Stimulated activated CD8-positive, alpha-beta memory T cell treated with anti-CD3 and anti-CD28 coated beads, Interleukin-2, amount 100 ng/mL, for 1 hour (primary cell): ENCODE measurements at regions not wholly inside any gene's neighbourhood (a gene's known extent, or its start where the extent isn't known, plus 50 kb on each side); places are given as distances from the start of the nearest gene placed in this dataset.
"Not testable (repeated sequence)": the region's sequence is repeated elsewhere in the genome, so short reads cannot be mapped to it uniquely, and the experiment has no call there.

ENCODE experiments used
- DNase-seq, 2 donors: peaks; one replicate each; pipeline ENCODE4 v3.0.0-alpha.2; 2020; ENCODE audit warnings: low read depth in 2 of 2

DNA sequence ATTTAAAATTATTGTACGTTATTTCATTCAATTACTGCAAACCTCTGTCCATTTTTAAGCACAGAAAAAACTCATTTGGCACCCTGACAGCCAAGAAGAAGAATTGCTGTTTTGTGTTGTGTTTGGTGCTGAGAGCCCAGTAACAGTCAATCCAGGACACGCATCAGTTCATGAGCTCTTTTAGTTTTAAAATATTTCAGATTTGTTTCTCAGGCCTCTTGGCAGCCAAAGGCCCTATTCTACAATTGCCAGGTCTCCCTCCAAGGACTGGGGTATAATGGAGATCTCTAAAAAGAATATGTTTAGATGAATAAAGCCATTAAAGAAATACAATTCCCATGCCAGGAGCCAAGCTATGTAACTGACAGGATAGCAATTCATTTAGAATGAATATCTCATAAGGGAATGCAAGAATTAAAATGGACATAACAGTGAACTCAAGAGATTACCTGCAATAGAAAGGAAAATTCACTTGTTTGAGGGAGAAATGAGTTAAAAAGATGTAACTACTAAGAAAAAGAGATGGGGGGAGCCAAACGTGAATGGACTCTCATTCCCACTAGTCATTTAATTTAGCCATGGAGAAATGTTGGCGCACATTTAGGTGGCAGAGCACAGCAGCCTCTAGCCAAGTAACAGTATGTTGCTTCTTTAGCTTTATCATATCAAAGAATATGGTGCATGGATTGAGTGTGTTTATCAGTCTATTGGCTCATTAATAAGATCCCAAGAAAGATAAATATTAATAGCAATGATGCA is 140.6 kb upstream of the PELI2 start:
- DNase-seq = no peak

GRCh38 chr14:55979096-55979495 is 139.1 kb upstream of the PELI2 start:
- no peak for DNase-seq

DNA sequence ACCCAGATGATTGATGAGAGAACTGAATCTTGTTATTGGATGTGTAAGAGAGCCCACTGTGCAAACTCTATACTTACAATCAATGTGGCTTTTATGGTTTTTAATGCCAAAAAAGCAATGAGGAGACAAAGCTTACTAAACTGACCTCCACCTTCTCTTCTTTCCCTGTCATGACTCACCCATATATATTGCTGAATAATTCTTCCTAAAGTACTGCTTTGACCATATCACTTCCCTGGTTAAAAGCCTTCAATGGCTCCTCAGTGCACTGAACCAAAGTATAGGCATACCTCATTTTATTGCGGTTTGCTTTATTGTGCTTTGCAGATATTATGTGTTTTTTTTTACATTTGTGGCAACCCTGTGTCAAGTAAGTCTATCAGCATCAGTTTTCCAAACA is 138.4 kb upstream of the PELI2 start:
- no peak for DNase-seq

DNA sequence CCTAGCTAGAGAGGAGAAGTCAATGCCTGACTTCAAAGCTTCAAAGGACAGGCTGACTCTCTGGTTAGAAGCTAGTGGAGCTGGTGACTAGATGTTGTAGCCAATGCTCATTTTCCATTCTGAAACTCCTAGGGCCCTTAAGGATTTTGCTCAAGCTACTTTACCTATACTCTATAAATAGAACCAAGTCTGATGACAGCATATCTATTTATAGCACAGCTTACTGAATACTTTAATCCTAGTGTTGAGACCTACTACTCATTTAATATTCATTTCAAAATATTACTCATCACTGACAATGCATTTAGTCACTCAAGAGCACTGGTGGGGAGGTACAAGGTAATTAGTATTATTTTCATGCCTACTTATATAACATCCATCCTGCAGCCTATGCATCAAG is 137.2 kb upstream of the PELI2 start:
- no peak for DNase-seq

DNA sequence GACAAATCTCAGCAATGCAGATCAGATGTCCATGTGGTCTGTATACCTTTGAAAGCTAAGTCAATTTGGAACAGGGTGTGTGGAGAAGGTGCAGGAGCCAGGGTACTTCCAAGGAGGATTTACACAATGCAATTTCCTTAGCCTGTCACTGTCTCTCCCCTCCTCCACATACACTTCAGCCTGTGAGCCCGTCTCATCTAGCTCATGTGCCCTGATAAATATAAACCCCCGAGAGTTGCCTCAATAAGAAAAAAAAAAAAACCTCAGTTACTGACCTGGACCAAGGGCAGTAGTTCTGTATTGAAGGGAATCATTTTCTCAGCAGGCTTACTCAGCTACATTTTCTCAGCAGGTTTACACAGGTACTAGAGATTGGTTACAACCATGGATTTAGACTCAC is 132.1 kb upstream of the PELI2 start:
- no peak for DNase-seq

GRCh38 chr14:56000846-56001245 is 117.4 kb upstream of the PELI2 start:
- no peak for DNase-seq

GRCh38 chr14:56002342-56002741 is 115.9 kb upstream of the PELI2 start:
- no peak for DNase-seq

DNA sequence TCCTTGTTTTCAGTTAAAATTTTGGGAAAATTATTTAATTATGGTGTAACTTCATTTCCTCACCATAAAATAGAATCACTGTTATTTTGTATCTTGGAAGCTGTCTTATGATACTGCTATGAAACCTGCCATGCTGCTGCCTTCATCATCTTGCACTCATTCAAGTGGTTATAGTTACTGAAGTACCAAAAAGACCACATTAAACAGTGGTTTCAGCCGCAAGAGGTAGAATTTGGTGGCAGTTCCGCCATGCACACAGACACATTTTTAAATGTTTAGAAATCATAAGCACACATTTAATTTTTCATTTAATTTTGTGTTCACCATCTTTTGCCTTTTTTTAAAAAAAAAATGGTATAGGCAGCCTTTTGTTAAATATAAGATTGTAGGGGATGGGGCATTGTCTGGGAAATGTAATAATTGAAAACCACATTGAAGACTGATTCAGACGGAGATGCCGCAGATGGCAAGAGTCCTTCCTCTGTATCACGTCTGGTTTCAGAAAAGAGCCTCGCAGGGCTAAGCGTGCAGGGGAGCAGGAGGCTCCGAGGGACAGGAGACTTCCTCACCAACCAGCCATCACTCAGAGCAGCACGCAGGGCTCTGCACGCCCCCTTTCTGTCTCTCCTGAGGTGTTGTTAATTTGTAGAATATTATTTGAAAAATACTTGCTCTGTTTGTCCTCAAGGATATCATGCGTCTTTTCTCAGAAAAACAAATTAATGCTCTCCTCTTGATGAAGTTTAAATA is 115.2 kb upstream of the PELI2 start:
- no peak for DNase-seq

- DNase-seq = no peak
Observed at GRCh38 chr14:56004323-56004722, 113.9 kb upstream of the PELI2 start.

DNA sequence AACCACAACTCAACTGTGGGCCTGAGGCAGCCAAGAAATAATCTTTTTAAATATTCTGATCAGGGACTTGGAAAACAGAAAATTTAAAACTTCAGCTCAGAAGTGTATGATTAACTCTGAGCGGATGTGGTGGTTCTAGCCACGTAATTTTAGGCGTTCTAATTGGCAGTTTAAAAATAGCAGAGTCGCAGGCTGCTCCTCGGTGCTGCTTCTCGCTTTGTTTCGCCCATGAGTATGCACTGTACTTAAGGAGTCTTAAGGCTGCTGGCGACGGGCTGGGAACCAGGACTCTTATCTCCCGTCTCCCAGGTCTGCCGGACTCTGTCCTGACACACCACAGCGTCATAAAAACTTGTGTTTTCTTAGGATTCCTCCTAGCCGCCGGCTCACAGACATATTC is 113.4 kb upstream of the PELI2 start:
- DNase-seq = no peak

- DNase-seq = no peak
Observed at GRCh38 chr14:56005191-56006053, 112.8 kb upstream of the PELI2 start.

DNA sequence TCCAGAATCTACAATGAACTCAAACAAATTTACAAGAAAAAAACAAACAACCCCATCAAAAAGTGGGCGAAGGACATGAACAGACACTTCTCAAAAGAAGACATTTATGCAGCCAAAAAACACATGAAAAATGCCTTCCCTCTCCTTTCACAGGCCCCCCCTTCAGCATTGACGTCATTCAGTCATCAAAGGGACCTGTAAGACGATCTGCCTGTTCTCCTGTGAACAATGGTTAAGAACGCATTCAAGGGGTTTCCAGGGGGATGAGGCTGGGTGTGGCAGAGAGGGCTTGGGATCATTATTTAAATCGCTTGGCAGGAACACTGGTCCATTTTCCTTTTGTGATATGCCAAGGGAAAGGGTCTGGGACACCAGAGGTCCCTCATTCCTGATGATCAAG is 110.7 kb upstream of the PELI2 start:
- not testable (repeated sequence) for DNase-seq

DNA sequence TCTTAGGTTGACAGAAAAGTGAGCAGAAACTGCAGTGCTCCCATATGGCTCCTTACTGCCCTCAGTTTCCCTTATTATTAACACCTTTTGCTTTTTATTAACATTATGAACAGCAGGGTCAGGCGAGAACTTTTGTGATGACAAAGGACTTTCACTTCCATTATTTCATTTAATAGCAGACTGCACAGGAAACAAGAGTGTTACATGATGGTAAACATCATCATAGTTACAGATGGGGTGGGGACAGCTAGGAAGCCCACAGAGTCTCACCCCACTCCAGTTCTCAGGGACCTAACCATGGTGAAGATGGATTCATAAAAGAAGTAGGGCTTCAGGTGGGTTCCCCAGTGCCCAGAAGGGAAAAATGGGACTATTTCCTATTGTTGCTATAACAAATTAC is 110.1 kb upstream of the PELI2 start:
- DNase-seq = no peak

DNA sequence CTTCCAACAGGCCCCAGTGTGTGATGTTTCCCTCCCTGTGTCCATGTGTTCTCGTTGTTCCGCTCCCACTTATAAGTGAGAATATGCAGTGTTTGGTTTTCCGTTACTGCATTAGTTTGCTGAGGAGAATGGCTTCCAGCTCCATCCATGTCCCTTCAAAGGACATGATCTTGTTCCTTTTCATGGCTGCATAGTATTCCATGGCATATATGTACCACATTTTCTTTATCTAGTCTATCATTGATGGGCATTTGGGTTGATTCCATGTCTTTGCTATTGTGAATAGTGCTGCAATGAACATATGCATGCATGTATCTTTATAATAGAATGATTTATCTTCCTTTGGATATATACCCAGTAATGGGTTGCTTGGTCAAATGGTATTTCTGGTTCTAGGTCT is 109.5 kb upstream of the PELI2 start:
- not testable (repeated sequence) for DNase-seq

DNA sequence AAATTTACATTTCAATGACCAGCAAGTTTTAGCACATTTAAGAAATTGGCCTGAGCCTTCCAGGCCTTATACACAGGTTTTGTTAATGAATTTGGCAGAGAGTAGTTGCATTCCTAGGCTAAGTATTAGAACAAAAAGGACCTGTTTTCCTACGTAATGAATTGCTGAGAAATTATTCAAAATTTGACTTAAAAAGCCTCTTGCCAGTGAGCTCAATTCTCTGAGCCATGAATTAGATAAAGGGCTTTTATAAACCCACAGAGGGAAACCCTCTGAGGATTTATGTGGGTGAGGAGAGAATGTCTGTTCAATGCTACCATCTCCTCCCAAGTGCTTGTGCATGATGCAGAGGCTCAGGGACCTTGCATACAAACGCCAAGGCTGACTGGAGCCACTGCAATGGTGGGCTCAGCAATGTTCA is 94.5 kb upstream of the PELI2 start:
- no peak for DNase-seq

- no peak for DNase-seq
Observed at GRCh38 chr14:56025191-56025590, 93.0 kb upstream of the PELI2 start.

GRCh38 chr14:56026506-56026905 is 91.7 kb upstream of the PELI2 start:
- no peak for DNase-seq

DNA sequence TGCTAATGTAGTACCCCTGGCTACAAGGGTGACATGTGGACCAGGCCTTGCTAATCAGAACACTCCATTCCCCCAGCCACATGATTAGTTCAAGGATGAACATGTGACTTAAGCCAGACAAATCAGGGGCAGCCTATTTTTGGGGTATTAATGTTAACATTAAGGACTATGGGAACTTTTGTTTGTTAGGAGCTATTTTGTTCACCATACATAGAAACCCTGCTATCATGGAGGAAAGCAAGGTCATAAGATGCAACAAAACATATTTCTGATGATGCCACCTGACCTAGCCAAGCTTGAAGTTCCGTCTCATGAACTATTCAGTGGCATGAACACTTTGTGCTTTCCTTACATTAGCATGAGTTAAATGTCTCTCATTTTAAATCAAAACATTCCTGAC is 90.8 kb upstream of the PELI2 start:
- no peak for DNase-seq

GRCh38 chr14:56027916-56028712 is 90.1 kb upstream of the PELI2 start:
- no peak for DNase-seq

DNA sequence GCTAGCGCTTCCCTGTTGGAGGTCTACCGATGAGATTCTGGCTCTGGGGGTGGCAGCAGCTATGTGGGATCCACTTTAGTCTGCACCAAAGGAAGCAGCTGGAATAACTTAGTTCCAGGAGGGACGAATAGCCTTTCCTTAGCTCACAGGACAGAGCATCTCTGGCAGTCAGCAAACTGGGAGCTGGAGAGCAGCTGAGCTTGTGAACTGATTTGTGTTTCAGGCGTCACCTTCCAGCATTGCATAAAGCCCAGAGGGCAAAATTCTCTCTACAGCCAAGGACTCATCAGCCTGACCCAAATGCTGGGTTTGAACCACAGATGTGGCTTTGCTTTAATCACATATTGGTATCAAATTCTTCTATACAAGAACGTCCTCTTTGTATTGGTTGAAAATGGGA is 81.9 kb upstream of the PELI2 start:
- no peak for DNase-seq

DNA sequence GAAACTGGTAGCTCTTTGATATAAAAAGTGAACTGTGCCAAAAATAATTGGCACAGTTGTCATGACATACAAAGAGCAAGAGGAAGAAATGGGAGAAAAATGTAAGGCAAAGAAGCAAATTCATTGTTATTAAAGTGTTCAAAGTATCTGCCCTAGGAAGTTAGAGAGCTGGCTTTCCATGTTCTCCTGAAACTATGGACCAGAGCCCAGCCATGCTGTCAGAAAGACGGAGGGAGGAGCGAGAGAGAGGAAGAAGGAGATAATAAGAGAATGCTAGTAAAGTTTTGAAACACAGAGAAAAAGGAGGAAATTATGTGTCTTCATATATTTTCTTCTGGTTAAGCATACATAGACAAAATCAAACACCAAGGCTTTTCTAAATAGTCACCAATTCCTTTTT is 78.1 kb upstream of the PELI2 start:
- no peak for DNase-seq

- no peak for DNase-seq
Observed at GRCh38 chr14:56044196-56044595, 74.0 kb upstream of the PELI2 start.
